ENCODE measurements at regions not wholly inside any gene's neighbourhood (a gene's known extent, or its start where the extent isn't known, plus 50 kb on each side); places are given as distances from the start of the nearest gene placed in this dataset.
"Not testable (repeated sequence)": the region's sequence is repeated elsewhere in the genome, so short reads cannot be mapped to it uniquely, and the experiment has no call there.

GRCh38 chr5:12974856-12975255, 969.6 kb downstream of the DNAH5 start:
- no peak for DNase-seq
- in situ Hi-C loops (cut with MboI; ENCODE audit: low pct_unique_long_range_greater_than_20kb, low sequenced_read_pairs) = no loop called here

- in situ Hi-C loops (cut with MboI; ENCODE audit: low pct_unique_long_range_greater_than_20kb, low sequenced_read_pairs) = no loop called here
- no peak for DNase-seq
Measured at GRCh38 chr5:12965804-12966203, 978.7 kb downstream of the DNAH5 start.

- in situ Hi-C loops (cut with MboI; ENCODE audit: low pct_unique_long_range_greater_than_20kb, low sequenced_read_pairs) = no loop called here
- DNase-seq = no peak
Measured at GRCh38 chr5:12959713-12960112, 984.8 kb downstream of the DNAH5 start.

GRCh38 chr5:12952409-12952808, 992.1 kb downstream of the DNAH5 start:
- in situ Hi-C loops (cut with MboI; ENCODE audit: low pct_unique_long_range_greater_than_20kb, low sequenced_read_pairs) = no loop called here
- DNase-seq = no peak

GRCh38 chr5:12951846-12952245, 992.6 kb downstream of the DNAH5 start:
- DNase-seq = no peak
- in situ Hi-C loops (cut with MboI; ENCODE audit: low pct_unique_long_range_greater_than_20kb, low sequenced_read_pairs) = no loop called here

GRCh38 chr5:12947379-12947778, 997.1 kb downstream of the DNAH5 start:
- in situ Hi-C loops (cut with MboI; ENCODE audit: low pct_unique_long_range_greater_than_20kb, low sequenced_read_pairs) = no loop called here
- DNase-seq = no peak

- in situ Hi-C loops (cut with MboI; ENCODE audit: low pct_unique_long_range_greater_than_20kb, low sequenced_read_pairs); DNase-seq: not testable (repeated sequence)
Measured at GRCh38 chr5:12945477-12945876, 999.0 kb downstream of the DNAH5 start.

- in situ Hi-C loops (cut with MboI; ENCODE audit: low pct_unique_long_range_greater_than_20kb, low sequenced_read_pairs) = no loop called here
- no peak for DNase-seq
Measured at GRCh38 chr5:12936221-12936620, 1008.3 kb downstream of the DNAH5 start.

- DNase-seq = no peak
- in situ Hi-C loops (cut with MboI; ENCODE audit: low pct_unique_long_range_greater_than_20kb, low sequenced_read_pairs) = no loop called here
Measured at GRCh38 chr5:12934722-12935121, 1009.8 kb downstream of the DNAH5 start.

- in situ Hi-C loops (cut with MboI; ENCODE audit: low pct_unique_long_range_greater_than_20kb, low sequenced_read_pairs) = no loop called here
- DNase-seq = no peak
Measured at GRCh38 chr5:12920527-12920926, 1016.3 kb upstream of the CTNND2 start.

- in situ Hi-C loops (cut with MboI; ENCODE audit: low pct_unique_long_range_greater_than_20kb, low sequenced_read_pairs) = no loop called here
- DNase-seq = no peak
Measured at GRCh38 chr5:12911156-12911555, 1006.9 kb upstream of the CTNND2 start.

- no peak for DNase-seq
- in situ Hi-C loops (cut with MboI; ENCODE audit: low pct_unique_long_range_greater_than_20kb, low sequenced_read_pairs) = no loop called here
Measured at GRCh38 chr5:12910641-12911040, 1006.4 kb upstream of the CTNND2 start.

- in situ Hi-C loops (cut with MboI; ENCODE audit: low pct_unique_long_range_greater_than_20kb, low sequenced_read_pairs) = no loop called here
- DNase-seq = no peak
Measured at GRCh38 chr5:12902611-12903010, 998.4 kb upstream of the CTNND2 start.

- DNase-seq = no peak
- in situ Hi-C loops (cut with MboI; ENCODE audit: low pct_unique_long_range_greater_than_20kb, low sequenced_read_pairs) = no loop called here
Measured at GRCh38 chr5:12901696-12902095, 997.5 kb upstream of the CTNND2 start.

GRCh38 chr5:12896086-12896485, 991.8 kb upstream of the CTNND2 start:
- DNase-seq = no peak

GRCh38 chr5:12885018-12885417, 980.8 kb upstream of the CTNND2 start:
- in situ Hi-C loops (cut with MboI; ENCODE audit: low pct_unique_long_range_greater_than_20kb, low sequenced_read_pairs) = no loop called here
- no peak for DNase-seq

More at GRCh38 chr5:12896086-12896485, 991.8 kb upstream of the CTNND2 start:
- in situ Hi-C loops (cut with MboI; ENCODE audit: low pct_unique_long_range_greater_than_20kb, low sequenced_read_pairs) = no loop called here

GRCh38 chr5:12883395-12883794, 979.1 kb upstream of the CTNND2 start:
- no peak for DNase-seq
- in situ Hi-C loops (cut with MboI; ENCODE audit: low pct_unique_long_range_greater_than_20kb, low sequenced_read_pairs) = no loop called here

GRCh38 chr5:12876541-12877298, 972.5 kb upstream of the CTNND2 start:
- DNase-seq = peak; percentile 16
- in situ Hi-C loops (cut with MboI; ENCODE audit: low pct_unique_long_range_greater_than_20kb, low sequenced_read_pairs) = no loop called here

- no peak for DNase-seq
- in situ Hi-C loops (cut with MboI; ENCODE audit: low pct_unique_long_range_greater_than_20kb, low sequenced_read_pairs) = no loop called here
Measured at GRCh38 chr5:12870872-12871539, 966.8 kb upstream of the CTNND2 start.

- in situ Hi-C loops (cut with MboI; ENCODE audit: low pct_unique_long_range_greater_than_20kb, low sequenced_read_pairs) = no loop called here
- peak; percentile 12 for DNase-seq
Measured at GRCh38 chr5:12865529-12865928, 961.3 kb upstream of the CTNND2 start.

Measured in KBM-7 (cell line).